ENCODE measurements at regions not wholly inside any gene's neighbourhood (a gene's known extent, or its start where the extent isn't known, plus 50 kb on each side); places are given as distances from the start of the nearest gene placed in this dataset.

GRCh38 chr10:4652111-4653010 is 173.6 kb upstream of the AKR1E2 start:
- DNase-seq (ENCODE audit: low read depth) = no peak
- TF ChIP-seq MYC (IDR thresholded peaks at IDR 0.05; ENCODE audit: low read depth, low read length) = no peak
- no peak for TF ChIP-seq CTCF (IDR thresholded peaks at IDR 0.05; ENCODE audit: low read depth, low read length)
- TF ChIP-seq MAX (IDR thresholded peaks at IDR 0.05; ENCODE audit: low read depth, low read length) = no peak
- no peak for TF ChIP-seq POLR2A (IDR thresholded peaks at IDR 0.05; ENCODE audit: extremely low read depth, insufficient read length)
- no peak overlapping the region for H3K4me3 ChIP-seq (ENCODE audit: low read depth, low read length)

- DNase-seq (ENCODE audit: low read depth) = no peak
- no peak overlapping the region for H3K4me3 ChIP-seq (ENCODE audit: low read depth, low read length)
- TF ChIP-seq MAX (IDR thresholded peaks at IDR 0.05; ENCODE audit: low read depth, low read length) = no peak
- no peak for TF ChIP-seq MYC (IDR thresholded peaks at IDR 0.05; ENCODE audit: low read depth, low read length)
- TF ChIP-seq CTCF (IDR thresholded peaks at IDR 0.05; ENCODE audit: low read depth, low read length) = no peak
- no peak for TF ChIP-seq POLR2A (IDR thresholded peaks at IDR 0.05; ENCODE audit: extremely low read depth, insufficient read length)
Measured at GRCh38 chr10:4651404-4652037, 174.5 kb upstream of the AKR1E2 start.

- DNase-seq (ENCODE audit: low read depth) = no peak
- TF ChIP-seq MAX (IDR thresholded peaks at IDR 0.05; ENCODE audit: low read depth, low read length) (no peak), POLR2A (IDR thresholded peaks at IDR 0.05; ENCODE audit: extremely low read depth, insufficient read length) (no peak), MYC (IDR thresholded peaks at IDR 0.05; ENCODE audit: low read depth, low read length) (no peak), CTCF (IDR thresholded peaks at IDR 0.05; ENCODE audit: low read depth, low read length) (no peak)
- H3K4me3 ChIP-seq (ENCODE audit: low read depth, low read length) = no peak overlapping the region
Measured at GRCh38 chr10:4650582-4650981, 175.4 kb upstream of the AKR1E2 start.

- H3K4me3 ChIP-seq (ENCODE audit: low read depth, low read length) = no peak overlapping the region
- no peak for TF ChIP-seq POLR2A (IDR thresholded peaks at IDR 0.05; ENCODE audit: extremely low read depth, insufficient read length)
- TF ChIP-seq MYC (IDR thresholded peaks at IDR 0.05; ENCODE audit: low read depth, low read length) = no peak
- TF ChIP-seq CTCF (IDR thresholded peaks at IDR 0.05; ENCODE audit: low read depth, low read length) = no peak
- no peak for TF ChIP-seq MAX (IDR thresholded peaks at IDR 0.05; ENCODE audit: low read depth, low read length)
- DNase-seq (ENCODE audit: low read depth) = no peak
Measured at GRCh38 chr10:4649886-4650508, 176.0 kb upstream of the AKR1E2 start.

GRCh38 chr10:4649471-4649870 is 176.5 kb upstream of the AKR1E2 start:
- DNase-seq (ENCODE audit: low read depth) = no peak
- H3K4me3 ChIP-seq (ENCODE audit: low read depth, low read length) = no peak overlapping the region
- no peak for TF ChIP-seq POLR2A (IDR thresholded peaks at IDR 0.05; ENCODE audit: extremely low read depth, insufficient read length)
- no peak for TF ChIP-seq MAX (IDR thresholded peaks at IDR 0.05; ENCODE audit: low read depth, low read length)
- no peak for TF ChIP-seq MYC (IDR thresholded peaks at IDR 0.05; ENCODE audit: low read depth, low read length)
- TF ChIP-seq CTCF (IDR thresholded peaks at IDR 0.05; ENCODE audit: low read depth, low read length) = no peak

Measured in NB4 (cell line).